NCI-H2196 (cell line): ENCODE measurements at regions not wholly inside any gene's neighbourhood (a gene's known extent, or its start where the extent isn't known, plus 50 kb on each side); places are given as distances from the start of the nearest gene placed in this dataset.
A peak's percentile ranks its signal among the peaks of the same experiment; 100 is the strongest.

Source experiments
- DNase-seq: peaks from one replicate; lab custom pipeline; 2025; ENCODE audit not compliant: unreplicated experiment; lab: John Stamatoyannopoulos, UW

GRCh38 chr10:71138166-71138830 lies 74.1 kb upstream of the UNC5B start:
- DNase-seq: peak; percentile 22

GRCh38 chr10:71141528-71141927 lies 70.8 kb upstream of the UNC5B start:
- DNase-seq: no peak

DNA sequence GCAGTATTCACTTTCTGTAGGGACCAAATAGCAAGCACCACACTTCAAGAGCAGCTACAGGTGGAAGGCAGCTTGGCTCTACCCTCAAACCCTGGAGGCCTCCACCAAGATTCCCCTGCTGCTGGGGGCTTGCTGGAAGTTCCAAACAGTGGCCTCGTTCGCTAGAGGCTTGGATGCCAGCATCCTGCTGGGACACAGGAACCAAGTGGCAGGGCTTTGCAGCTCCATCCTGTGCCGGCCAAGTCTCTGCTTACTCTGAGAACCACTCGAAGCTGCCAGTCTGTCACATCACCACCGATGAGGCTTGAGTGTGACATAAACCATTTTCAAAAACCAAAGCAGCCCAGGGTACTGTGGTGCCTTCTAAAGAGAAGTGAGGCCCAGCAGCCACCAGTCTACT lies 69.2 kb upstream of the UNC5B start:
- no peak for DNase-seq

GRCh38 chr10:71143610-71144009 lies 68.8 kb upstream of the UNC5B start:
- DNase-seq: no peak

GRCh38 chr10:71144824-71145223 lies 67.5 kb upstream of the UNC5B start:
- DNase-seq: no peak

DNA sequence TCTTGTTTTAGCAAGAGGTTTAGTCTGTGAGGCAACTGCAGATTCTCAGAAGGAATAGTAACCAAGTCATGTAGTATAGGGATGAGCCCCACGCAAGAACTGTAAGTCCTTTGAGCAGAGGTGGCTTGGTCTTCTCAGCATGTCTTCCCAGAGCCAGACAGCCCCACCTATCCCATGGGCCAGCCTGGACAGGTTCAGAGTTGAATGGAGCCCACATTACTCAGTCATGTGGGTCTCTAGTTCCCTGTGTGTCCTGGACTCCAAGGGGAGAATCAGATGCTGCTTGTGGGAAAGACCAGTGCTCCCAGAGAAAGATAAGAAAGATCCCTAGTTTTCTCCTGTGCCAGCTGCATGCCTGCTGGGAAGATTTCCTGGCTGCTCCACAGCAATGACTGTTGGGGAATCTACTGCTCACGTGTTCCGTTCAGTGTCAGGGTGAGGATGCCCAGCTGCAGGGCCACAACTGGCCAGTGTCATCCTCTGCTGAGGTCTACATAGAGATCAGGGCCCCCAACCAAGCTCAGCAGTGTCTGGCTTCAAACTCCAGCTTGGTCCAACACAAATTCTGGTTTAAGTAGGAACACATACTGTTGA lies 66.9 kb upstream of the UNC5B start:
- DNase-seq: no peak

DNA sequence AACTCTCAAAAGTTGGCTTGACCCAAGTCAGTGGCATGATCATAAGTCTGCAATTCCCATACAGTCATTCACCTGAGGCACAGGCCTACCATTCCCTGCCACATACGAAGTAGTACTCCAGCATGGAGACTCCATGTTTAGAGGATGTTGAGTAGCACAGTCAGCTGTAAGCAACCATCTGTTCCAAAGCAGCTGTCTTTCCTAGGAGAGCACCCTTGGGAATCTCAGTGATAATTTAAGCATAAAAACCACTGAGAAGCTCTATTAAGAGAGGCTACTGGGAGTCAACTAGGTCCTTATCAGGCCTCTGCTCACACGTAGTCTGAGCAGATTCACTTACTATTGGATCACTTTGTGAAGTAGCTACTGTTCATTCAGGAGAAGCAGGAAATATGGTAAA lies 61.6 kb upstream of the UNC5B start:
- no peak for DNase-seq

DNA sequence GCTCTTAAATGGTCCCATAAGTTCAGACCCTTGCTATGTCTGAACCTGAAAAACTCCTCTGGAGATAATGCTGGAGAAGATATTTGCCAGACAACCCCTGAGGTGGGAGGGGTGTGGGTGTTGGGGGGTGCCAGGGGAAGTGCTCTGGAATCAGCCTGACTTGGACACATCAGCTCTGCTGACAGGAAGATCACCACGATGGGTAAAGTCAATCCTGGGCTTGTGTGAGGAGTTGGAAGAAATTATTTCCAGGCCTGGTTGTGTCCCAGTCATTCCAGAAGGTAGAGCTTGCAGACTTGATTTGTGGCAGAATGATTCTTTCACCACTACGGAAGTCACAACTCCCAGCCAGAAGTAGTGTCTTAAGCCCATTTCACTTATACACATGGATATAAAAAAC lies 60.3 kb upstream of the UNC5B start:
- DNase-seq: no peak

DNA sequence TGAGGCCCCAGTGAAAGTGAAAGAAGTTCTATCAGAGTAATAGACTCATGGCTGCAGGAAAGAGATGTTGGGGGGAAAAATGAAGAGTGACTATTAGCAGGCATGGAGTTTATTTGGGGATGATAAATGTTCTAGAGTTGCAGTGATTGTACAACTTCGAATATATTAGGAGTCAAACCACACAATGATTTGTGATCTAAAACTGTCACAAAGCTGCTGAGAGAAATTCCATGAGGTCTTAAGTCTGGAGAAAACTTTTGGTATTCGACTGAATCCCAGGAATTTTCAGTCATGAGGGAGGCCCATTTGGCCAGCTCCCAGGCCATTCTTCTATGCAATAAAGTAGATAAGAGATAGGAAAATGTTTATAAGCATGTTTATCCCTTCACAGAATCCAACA lies 55.9 kb upstream of the UNC5B start:
- no peak for DNase-seq

DNA sequence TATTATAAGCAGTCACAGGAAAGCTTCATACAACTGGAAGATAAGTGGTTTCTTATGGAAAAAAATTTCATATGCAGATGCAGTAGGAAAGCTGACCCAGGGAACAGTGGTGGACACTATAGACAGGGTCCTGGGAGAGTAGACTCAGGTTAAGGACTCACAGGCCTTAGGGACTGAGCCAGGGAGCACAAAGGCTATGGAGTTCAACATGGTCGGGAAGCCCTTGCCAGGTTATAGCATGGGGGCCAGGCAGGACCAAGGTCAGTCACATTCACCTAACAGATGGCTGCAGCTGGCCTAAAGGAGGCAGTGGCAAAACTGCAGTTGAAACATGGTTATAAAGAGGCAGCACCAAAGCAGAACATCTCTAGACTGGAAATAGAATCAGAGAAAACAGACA lies 54.9 kb upstream of the UNC5B start:
- DNase-seq: no peak

DNA sequence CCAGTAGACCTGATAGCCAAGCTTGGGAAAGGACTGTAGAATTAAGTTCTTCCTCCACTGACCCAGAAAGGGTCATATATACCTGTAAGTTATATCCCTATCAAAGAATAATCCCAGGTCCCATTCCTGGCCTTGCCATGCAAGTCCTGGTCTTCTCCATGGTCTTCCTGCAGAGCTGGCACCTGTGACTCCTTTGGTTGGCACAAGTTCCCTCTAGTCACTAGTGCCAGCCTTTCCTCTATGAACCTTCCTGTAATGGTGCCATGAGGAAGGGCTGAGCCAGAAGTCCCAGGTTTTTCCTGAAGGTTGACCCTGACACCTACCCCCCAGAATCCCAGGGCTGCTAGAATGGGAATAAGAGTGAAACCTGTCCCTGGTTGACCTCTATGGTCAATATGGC lies 54.1 kb upstream of the UNC5B start:
- no peak for DNase-seq

- no peak for DNase-seq
Measured at GRCh38 chr10:71158902-71159301, 53.5 kb upstream of the UNC5B start.

GRCh38 chr10:71159892-71160291 lies 52.5 kb upstream of the UNC5B start:
- no peak for DNase-seq

GRCh38 chr10:71161425-71161824 lies 50.9 kb upstream of the UNC5B start:
- peak; percentile 2 for DNase-seq
